ENCODE measurements at regions not wholly inside any gene's neighbourhood (a gene's known extent, or its start where the extent isn't known, plus 50 kb on each side); places are given as distances from the start of the nearest gene placed in this dataset.

DNA sequence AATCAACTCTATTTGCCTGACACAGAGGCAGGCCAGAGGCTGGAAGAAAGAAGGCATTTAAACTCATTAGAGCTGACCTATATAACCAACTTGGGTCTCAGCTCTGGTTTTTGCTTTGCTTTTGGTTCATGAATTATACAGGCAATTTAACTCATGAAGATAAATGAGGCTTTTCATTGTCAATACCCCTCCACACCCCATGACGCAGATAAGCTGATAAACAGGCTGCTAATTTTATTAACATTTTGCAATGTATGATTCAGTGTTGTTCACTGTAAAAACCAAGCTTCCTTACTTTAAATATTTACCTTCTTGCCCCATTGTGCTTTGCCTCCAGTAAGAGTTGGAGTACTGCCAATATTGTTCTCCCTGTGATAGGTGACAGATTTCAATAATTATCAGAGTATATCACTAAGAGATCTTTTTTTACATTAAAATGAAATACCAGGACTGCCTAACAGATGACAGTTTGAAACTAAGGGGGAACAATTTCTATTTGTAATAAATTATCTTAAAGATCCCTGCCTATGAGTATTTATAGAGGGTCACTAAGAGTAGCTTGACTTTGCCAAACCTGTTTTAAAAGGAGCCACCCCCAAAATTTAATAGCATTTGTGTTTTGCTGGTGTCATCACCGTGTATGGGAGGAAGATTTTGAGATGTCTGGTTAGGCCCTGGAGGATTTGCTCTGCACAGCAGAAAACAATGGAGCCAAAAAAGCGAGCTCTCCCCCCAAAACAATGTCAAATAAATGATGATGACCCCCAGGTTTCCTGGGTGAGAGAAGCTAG, 472.7 kb upstream of the NBEA start:
- no CpG with 5 or more reads among the region's 3 CpGs for WGBS, 2 experiments (ENCODE audit: extremely low coverage in 2 of 2, insufficient read length in 1 of 2)
- Histone ChIP-seq H2BK20ac (ENCODE audit: low read depth, low read length) (no peak overlapping the region; the same call in 1 of the 2 replicates), H2AFZ (replicated peaks; ENCODE audit: low read length, poor library complexity) (no peak overlapping the region), H3K4me2 (ENCODE audit: low read depth, low read length) (no peak overlapping the region), H3K9me3 (ENCODE audit: control insufficient read depth, insufficient read depth, low read length) (no peaks in the 10 kb centered on the region), H4K8ac (ENCODE audit: low read depth in 2 of 2, low read length in 2 of 2) (no peak overlapping the region), H3K4me3 (ENCODE audit: insufficient read depth, low read depth, low read length) (no peak overlapping the region), H4K91ac (ENCODE audit: insufficient read depth, low read depth, low read length) (no peak overlapping the region), H3K27ac (ENCODE audit: insufficient read depth, low read length) (no peak overlapping the region), H2AK5ac (ENCODE audit: low read depth, low read length) (no peak overlapping the region), H3K79me1 (ENCODE audit: low read depth in 1 of 2, low read length in 2 of 2) (no peaks in the 10 kb centered on the region), H3K27me3 (ENCODE audit: control insufficient read depth, insufficient read depth, low read length) (no peaks in the 10 kb centered on the region), H3K9ac (ENCODE audit: low read depth, low read length) (no peak overlapping the region), H3K18ac (ENCODE audit: low read depth, low read length) (no peak overlapping the region), H3K4me1 (ENCODE audit: control insufficient read depth, insufficient read depth, low read length) (peaks cover 4% of the 10 kb centered on the region; the same call in 1 of the 2 replicates), H4K20me1 (ENCODE audit: insufficient read depth, low read length) (no peaks in the 10 kb centered on the region), H3K23ac (ENCODE audit: low read depth, low read length) (no peak overlapping the region), H2BK5ac (ENCODE audit: low read depth, low read length, poor library complexity, severe bottlenecking) (no peak overlapping the region), H3K56ac (ENCODE audit: extremely low read depth, insufficient read depth, low read length) (no peak overlapping the region), H4K5ac (ENCODE audit: low read depth, low read length) (no peak overlapping the region), H3K9me1 (ENCODE audit: insufficient read depth, low read length) (no peaks in the 10 kb centered on the region), H3K14ac (replicated peaks; ENCODE audit: low read depth, low read length) (no peak overlapping the region), H2AK9ac (replicated peaks; ENCODE audit: low read depth, low read length, poor library complexity) (no peak overlapping the region), H3K4ac (ENCODE audit: low read depth, low read length) (no peak overlapping the region), H2BK15ac (ENCODE audit: low read depth, low read length) (no peak overlapping the region), H2BK120ac (ENCODE audit: low read depth, low read length) (no peak overlapping the region), H3K36me3 (ENCODE audit: control insufficient read depth, insufficient read depth, low read length) (no peaks in the 10 kb centered on the region)
- in situ Hi-C loops (cut with MboI; ENCODE audit: low sequenced_read_pairs), result no loop called here
- ChIA-PET CTCF (no interaction called here), POLR2A (ENCODE audit: unreplicated experiment) (no interaction called here)
- intact Hi-C loops (cut with micrococcal nuclease), result no loop called here
- BruUV-seq (replicated peaks), result no TSS peak
- dilution Hi-C loops (cut with HindIII; ENCODE audit: low sequenced_read_pairs, unreplicated experiment), result no loop called here
- ATAC-seq (ENCODE audit: low read depth), result no peak
- TF ChIP-seq, protein P1, sequence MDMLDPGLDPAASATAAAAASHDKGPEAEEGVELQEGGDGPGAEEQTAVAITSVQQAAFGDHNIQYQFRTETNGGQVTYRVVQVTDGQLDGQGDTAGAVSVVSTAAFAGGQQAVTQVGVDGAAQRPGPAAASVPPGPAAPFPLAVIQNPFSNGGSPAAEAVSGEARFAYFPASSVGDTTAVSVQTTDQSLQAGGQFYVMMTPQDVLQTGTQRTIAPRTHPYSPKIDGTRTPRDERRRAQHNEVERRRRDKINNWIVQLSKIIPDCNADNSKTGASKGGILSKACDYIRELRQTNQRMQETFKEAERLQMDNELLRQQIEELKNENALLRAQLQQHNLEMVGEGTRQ (IDR thresholded peaks at IDR 0.05; ENCODE audit: low read depth, low read length), result no peak
- TF ChIP-seq MXI1 (IDR thresholded peaks at IDR 0.05; ENCODE audit: borderline replicate concordance, low read depth, low read length), result no peak
- no peak for TF ChIP-seq NFE2L2 (IDR thresholded peaks at IDR 0.05; ENCODE audit: low read depth, low read length)
- no peak for TF ChIP-seq MAFK (IDR thresholded peaks at IDR 0.05; ENCODE audit: low read depth, low read length)
- no peak for TF ChIP-seq BHLHE40 (IDR thresholded peaks at IDR 0.05; ENCODE audit: low read depth, low read length)
- no peak for TF ChIP-seq RCOR1 (IDR thresholded peaks at IDR 0.05; ENCODE audit: insufficient replicate concordance, low read length)
- TF ChIP-seq, protein P2, sequence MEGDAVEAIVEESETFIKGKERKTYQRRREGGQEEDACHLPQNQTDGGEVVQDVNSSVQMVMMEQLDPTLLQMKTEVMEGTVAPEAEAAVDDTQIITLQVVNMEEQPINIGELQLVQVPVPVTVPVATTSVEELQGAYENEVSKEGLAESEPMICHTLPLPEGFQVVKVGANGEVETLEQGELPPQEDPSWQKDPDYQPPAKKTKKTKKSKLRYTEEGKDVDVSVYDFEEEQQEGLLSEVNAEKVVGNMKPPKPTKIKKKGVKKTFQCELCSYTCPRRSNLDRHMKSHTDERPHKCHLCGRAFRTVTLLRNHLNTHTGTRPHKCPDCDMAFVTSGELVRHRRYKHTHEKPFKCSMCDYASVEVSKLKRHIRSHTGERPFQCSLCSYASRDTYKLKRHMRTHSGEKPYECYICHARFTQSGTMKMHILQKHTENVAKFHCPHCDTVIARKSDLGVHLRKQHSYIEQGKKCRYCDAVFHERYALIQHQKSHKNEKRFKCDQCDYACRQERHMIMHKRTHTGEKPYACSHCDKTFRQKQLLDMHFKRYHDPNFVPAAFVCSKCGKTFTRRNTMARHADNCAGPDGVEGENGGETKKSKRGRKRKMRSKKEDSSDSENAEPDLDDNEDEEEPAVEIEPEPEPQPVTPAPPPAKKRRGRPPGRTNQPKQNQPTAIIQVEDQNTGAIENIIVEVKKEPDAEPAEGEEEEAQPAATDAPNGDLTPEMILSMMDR (conservative IDR thresholded peaks at IDR 0.05; ENCODE audit: low read depth, low read length), result no peak
- no peak for TF ChIP-seq POLR2A (IDR thresholded peaks at IDR 0.05; ENCODE audit: low read depth, low read length)
- no peak for TF ChIP-seq MAZ (IDR thresholded peaks at IDR 0.05; ENCODE audit: borderline replicate concordance, low read depth, low read length)
- TF ChIP-seq FOS (IDR thresholded peaks at IDR 0.05; ENCODE audit: low read depth, low read length), result no peak
- no peak for TF ChIP-seq RAD21 (IDR thresholded peaks at IDR 0.05; ENCODE audit: low read length)
- TF ChIP-seq SMC3 (IDR thresholded peaks at IDR 0.05; ENCODE audit: low read depth, low read length), result no peak
- no peak for TF ChIP-seq RFX5 (IDR thresholded peaks at IDR 0.05; ENCODE audit: low read depth, low read length)
- TF ChIP-seq CEBPB (IDR thresholded peaks at IDR 0.05; ENCODE audit: low read depth, low read length), result no peak
- no peak for TF ChIP-seq CHD1 (IDR thresholded peaks at IDR 0.05; ENCODE audit: low read depth, low read length)
- TF ChIP-seq, protein P3, sequence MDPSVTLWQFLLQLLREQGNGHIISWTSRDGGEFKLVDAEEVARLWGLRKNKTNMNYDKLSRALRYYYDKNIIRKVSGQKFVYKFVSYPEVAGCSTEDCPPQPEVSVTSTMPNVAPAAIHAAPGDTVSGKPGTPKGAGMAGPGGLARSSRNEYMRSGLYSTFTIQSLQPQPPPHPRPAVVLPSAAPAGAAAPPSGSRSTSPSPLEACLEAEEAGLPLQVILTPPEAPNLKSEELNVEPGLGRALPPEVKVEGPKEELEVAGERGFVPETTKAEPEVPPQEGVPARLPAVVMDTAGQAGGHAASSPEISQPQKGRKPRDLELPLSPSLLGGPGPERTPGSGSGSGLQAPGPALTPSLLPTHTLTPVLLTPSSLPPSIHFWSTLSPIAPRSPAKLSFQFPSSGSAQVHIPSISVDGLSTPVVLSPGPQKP (IDR thresholded peaks at IDR 0.05; ENCODE audit: borderline replicate concordance, low read depth, low read length), result no peak
- DNase-seq, result no peak

All from IMR-90 (cell line).